OCI-M2 (cell line): ENCODE measurements at regions not wholly inside any gene's neighbourhood (a gene's known extent, or its start where the extent isn't known, plus 50 kb on each side); places are given as distances from the start of the nearest gene placed in this dataset.
"Not testable (repeated sequence)": the region's sequence is repeated elsewhere in the genome, so short reads cannot be mapped to it uniquely, and the experiment has no call there.

ENCODE experiments used
- DNase-seq: peaks from one replicate; lab custom pipeline; 2025; ENCODE audit not compliant: unreplicated experiment; lab: John Stamatoyannopoulos, UW

- no peak for DNase-seq
Measured at GRCh38 chr2:9707611-9708160, 76.9 kb upstream of the YWHAQ start.

GRCh38 chr2:9708683-9709538, 78.1 kb upstream of the YWHAQ start:
- DNase-seq, result no peak

- no peak for DNase-seq
Measured at GRCh38 chr2:9709539-9710285, 78.9 kb upstream of the YWHAQ start.

- DNase-seq, result no peak
Measured at GRCh38 chr2:9710311-9710710, 79.5 kb upstream of the YWHAQ start.

GRCh38 chr2:9712263-9712662, 81.5 kb upstream of the YWHAQ start:
- no peak for DNase-seq

GRCh38 chr2:9714630-9715214, 83.9 kb upstream of the YWHAQ start:
- DNase-seq, result peak; percentile 38

GRCh38 chr2:9715238-9715637, 84.4 kb upstream of the YWHAQ start:
- DNase-seq, result no peak

GRCh38 chr2:9717886-9718451, 87.2 kb upstream of the YWHAQ start:
- DNase-seq, result no peak

GRCh38 chr2:9720352-9721093, 89.7 kb upstream of the YWHAQ start:
- DNase-seq, result no peak

GRCh38 chr2:9721344-9721743, 90.5 kb upstream of the YWHAQ start:
- DNase-seq, result no peak

- DNase-seq, result no peak
Measured at GRCh38 chr2:9722451-9722850, 91.7 kb upstream of the YWHAQ start.

- DNase-seq, result no peak
Measured at GRCh38 chr2:9724565-9724964, 93.8 kb upstream of the YWHAQ start.

- DNase-seq, result no peak
Measured at GRCh38 chr2:9725106-9725505, 94.3 kb upstream of the YWHAQ start.

GRCh38 chr2:9726016-9726415, 95.2 kb upstream of the YWHAQ start:
- not testable (repeated sequence) for DNase-seq

GRCh38 chr2:9730523-9730922, 99.7 kb upstream of the YWHAQ start:
- DNase-seq, result not testable (repeated sequence)

- DNase-seq, result no peak
Measured at GRCh38 chr2:9732824-9733223, 102.0 kb upstream of the YWHAQ start.

GRCh38 chr2:9734308-9734707, 103.5 kb upstream of the YWHAQ start:
- DNase-seq, result no peak

GRCh38 chr2:9735335-9735734, 104.5 kb upstream of the YWHAQ start:
- DNase-seq, result no peak

- no peak for DNase-seq
Measured at GRCh38 chr2:9736021-9736420, 105.2 kb upstream of the YWHAQ start.

GRCh38 chr2:9737053-9737875, 106.0 kb upstream of the TAF1B start:
- no peak for DNase-seq
